GM12864 (cell line): ENCODE measurements at regions not wholly inside any gene's neighbourhood (a gene's known extent, or its start where the extent isn't known, plus 50 kb on each side); places are given as distances from the start of the nearest gene placed in this dataset.
"Not testable (repeated sequence)": the region's sequence is repeated elsewhere in the genome, so short reads cannot be mapped to it uniquely, and the experiment has no call there.

Experiments used
- DNase-seq: peaks from one replicate; pipeline ENCODE4 v3.0.0-alpha.2; 2011; ENCODE audit warnings: low read depth
- H3K4me3 ChIP-seq: 2 replicates; pipeline ENCODE4 v1.5.1; 2011; ENCODE audit warnings: mild to moderate bottlenecking, low read depth, low read length, control low read depth
- CTCF ChIP-seq: IDR thresholded peaks from 2 replicates; pipeline ENCODE4 v1.5.1; 2011; ENCODE audit warnings: low read depth, mild to moderate bottlenecking, moderate library complexity, low read length, control low read depth, inconsistent platforms; ENCODE audit errors: missing control alignments

DNA sequence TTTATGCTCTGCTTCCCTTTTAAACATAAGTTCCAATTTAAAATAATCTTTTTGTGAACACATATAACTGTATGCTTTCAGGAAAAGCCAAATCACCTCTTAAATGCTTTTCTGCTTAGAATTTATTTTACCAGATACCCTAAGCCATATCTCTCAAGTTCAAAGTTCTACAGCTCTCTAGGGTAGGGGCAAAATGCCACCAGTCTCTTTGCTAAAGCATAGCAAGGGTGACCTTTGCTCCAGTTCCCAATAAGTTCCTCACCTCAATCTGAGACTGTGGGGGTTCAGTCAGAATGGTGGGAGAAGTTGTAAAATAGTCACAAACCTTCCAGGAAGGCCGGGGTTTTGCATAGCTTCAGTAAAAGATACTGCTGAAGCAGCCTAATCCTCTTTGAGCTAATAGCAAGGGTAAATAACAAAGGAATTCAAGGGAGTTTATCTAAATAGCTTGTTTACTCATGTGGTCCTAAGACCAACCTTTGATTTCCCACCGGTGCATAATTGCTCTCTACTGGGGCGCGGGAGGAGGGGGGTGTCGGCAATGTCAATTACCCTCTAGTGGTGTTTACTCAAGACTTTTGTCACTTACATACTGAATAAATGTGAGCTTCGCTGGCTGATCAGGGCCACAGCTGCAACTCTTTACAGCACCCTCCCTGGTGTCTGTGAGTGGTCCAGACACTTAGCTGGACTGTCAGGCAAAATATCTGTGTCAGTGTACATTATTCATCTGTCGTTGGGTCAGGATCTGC lies 1376.2 kb downstream of the NCAM2 start:
- H3K4me3 ChIP-seq = no peak overlapping the region
- DNase-seq = no peak
- TF ChIP-seq CTCF = no peak

DNA sequence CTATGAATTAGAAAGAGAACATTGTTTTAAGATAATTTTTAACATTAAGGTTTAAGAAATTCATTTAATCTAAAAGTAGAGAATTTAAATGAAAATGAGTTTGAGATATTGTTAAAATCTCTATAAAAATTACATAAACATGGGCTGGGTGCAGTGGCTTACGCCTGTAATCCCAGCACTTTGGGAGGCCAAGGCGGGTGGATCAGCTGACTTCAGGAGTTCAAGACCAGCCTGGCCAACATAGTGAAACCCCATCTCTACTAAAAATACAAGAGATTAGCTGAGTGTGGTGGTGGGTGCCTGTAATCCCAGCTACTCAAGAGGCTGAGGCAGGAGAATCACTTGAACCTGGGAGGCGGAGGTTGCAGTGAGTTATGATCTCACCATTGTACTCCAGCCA lies 1379.6 kb downstream of the NCAM2 start:
- not testable (repeated sequence) for H3K4me3 ChIP-seq, DNase-seq

DNA sequence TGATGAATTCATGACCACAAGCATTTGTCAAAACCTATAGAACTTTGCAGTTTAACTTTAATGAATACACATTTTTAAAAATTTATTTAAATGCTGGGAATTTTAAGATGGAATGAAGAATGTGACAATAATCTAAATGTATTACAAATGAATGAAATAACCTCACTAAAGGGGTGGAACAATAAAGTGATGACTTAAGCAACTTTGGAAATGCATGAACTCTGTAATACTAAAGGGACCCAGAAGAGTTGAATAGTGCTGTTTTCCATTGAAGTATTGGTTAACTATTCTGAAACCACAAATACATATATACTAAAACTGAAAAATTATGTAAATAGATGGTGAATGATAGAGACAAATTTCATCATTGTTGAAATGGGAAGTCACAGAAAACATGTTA lies 1395.1 kb downstream of the NCAM2 start:
- H3K4me3 ChIP-seq = no peak overlapping the region
- DNase-seq = no peak
- no peak for TF ChIP-seq CTCF

GRCh38 chr21:22395965-22396364 lies 1397.8 kb downstream of the NCAM2 start:
- no peak for DNase-seq
- no peak overlapping the region for H3K4me3 ChIP-seq
- TF ChIP-seq CTCF = no peak

DNA sequence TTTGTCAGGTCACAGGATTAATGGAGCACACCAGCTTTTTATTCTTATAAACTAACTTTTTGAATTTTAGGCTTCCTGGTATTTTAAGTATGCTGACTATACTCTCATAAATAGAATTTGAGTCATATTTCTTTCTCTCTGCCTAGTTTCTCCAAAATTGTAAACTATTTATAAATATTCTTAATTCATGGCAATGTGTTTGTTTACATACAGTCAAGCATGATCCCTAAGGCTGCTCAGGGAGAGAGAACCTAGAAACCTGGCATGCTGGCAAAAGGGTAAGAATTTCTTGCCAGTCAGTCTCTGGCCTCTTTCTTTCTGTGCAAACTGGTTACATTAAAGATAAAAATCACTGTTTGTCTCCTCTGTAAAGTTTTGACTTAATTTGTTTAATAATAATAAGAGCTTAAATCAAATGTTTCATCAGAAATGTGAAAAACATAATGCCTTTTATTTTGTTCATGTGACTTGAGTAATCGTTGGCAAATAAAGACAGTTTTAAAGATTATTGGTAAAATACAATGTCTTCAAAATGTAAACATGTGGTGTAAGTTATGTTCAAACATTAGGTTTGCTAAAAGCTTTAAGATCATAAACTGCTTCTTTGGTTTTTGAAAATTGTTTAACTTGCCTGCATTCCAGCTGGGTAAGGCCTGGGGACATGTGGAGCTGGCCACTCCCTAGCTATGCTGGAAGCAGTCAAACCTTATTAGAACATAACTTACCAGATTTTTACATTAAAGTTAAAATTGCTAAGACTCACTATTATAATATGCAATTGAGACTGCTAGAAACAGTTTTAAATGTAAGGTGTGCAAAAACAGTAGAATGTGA lies 1401.7 kb downstream of the NCAM2 start:
- no peak for TF ChIP-seq CTCF
- no peak for DNase-seq
- no peak overlapping the region for H3K4me3 ChIP-seq

DNA sequence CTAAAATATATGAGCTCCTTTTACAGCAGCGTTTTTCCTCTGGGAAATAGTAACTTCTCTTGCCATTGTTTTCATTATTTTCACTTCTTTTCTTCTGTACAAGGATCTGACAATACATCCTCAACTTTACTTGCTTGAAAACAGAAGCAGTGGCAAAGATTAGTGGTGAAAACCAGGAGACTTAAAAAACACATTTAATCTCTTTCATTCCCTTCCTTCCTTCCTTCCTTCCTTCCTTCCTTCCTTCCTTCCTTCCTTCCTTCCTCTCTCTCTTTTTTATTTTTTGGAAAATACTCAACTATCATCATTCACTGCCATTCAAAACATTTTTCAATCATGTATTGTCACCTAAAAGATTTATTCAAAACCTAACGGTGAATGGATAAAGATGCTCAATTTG lies 1411.4 kb downstream of the NCAM2 start:
- DNase-seq = no peak
- no peak overlapping the region for H3K4me3 ChIP-seq

DNA sequence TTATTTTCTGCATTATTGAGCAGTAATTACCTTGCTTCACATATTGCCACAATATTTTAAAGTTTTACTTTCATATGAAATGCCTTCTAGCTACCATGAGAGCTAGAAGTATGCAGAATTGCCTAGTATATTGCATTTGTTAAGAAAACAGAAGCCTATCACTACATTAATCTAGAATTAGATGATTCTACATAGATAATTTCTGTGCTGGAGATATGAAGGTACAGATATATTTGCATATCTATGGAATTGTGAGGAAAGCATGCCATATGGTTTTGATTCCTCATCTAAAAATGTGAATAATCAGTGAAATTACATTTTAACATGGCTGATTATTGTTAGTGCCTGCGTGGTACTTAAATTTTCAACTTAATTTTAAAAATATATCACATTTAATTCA lies 1418.3 kb downstream of the NCAM2 start:
- TF ChIP-seq CTCF = no peak

More for the DNA sequence above, 1411.4 kb downstream of the NCAM2 start:
- no peak for TF ChIP-seq CTCF

More for the DNA sequence above, 1418.3 kb downstream of the NCAM2 start:
- no peak overlapping the region for H3K4me3 ChIP-seq
- DNase-seq = no peak
